ENCODE measurements at regions not wholly inside any gene's neighbourhood (a gene's known extent, or its start where the extent isn't known, plus 50 kb on each side); places are given as distances from the start of the nearest gene placed in this dataset.

GRCh38 chr7:10780400-10780747 is 193.3 kb upstream of the PHF14 start:
- WGBS, 2 experiments (ENCODE audit: extremely low coverage in 2 of 2, insufficient read length in 1 of 2), result 76% methylated on average over 3 of the region's 7 CpGs; no CpG with 5 or more reads in 1 of the 2 experiments

More at GRCh38 chr7:10780400-10780747, 193.3 kb upstream of the PHF14 start:
- in situ Hi-C loops (cut with MboI; ENCODE audit: low sequenced_read_pairs) (no loop called here), intact Hi-C loops (cut with micrococcal nuclease) (no loop called here), dilution Hi-C loops (cut with HindIII; ENCODE audit: low sequenced_read_pairs, unreplicated experiment) (no loop called here)
- Histone ChIP-seq H3K23ac (ENCODE audit: low read depth, low read length) (no peak overlapping the region), H3K27ac (ENCODE audit: insufficient read depth, low read length) (no peak overlapping the region), H3K27me3 (ENCODE audit: control insufficient read depth, insufficient read depth, low read length) (no peaks in the 10 kb centered on the region), H3K14ac (replicated peaks; ENCODE audit: low read depth, low read length) (no peak overlapping the region), H4K91ac (ENCODE audit: insufficient read depth, low read depth, low read length) (no peak overlapping the region), H3K18ac (ENCODE audit: low read depth, low read length) (no peak overlapping the region), H2BK5ac (ENCODE audit: low read depth, low read length, poor library complexity, severe bottlenecking) (no peak overlapping the region), H4K20me1 (ENCODE audit: insufficient read depth, low read length) (no peaks in the 10 kb centered on the region), H4K8ac (ENCODE audit: low read depth in 2 of 2, low read length in 2 of 2) (no peak overlapping the region), H3K9ac (ENCODE audit: low read depth, low read length) (no peak overlapping the region), H3K9me1 (ENCODE audit: insufficient read depth, low read length) (no peaks in the 10 kb centered on the region), H3K4me2 (ENCODE audit: low read depth, low read length) (no peak overlapping the region), H3K4ac (ENCODE audit: low read depth, low read length) (no peak overlapping the region), H3K9me3 (ENCODE audit: control insufficient read depth, insufficient read depth, low read length) (peaks cover 11% of the 10 kb centered on the region), H3K4me1 (ENCODE audit: control insufficient read depth, insufficient read depth, low read length) (no peaks in the 10 kb centered on the region), H2AK5ac (ENCODE audit: low read depth, low read length) (no peak overlapping the region), H2AFZ (replicated peaks; ENCODE audit: low read length, poor library complexity) (no peak overlapping the region), H2BK20ac (ENCODE audit: low read depth, low read length) (no peak overlapping the region), H3K56ac (ENCODE audit: extremely low read depth, insufficient read depth, low read length) (no peak overlapping the region), H3K79me1 (ENCODE audit: low read depth in 1 of 2, low read length in 2 of 2) (no peaks in the 10 kb centered on the region), H2AK9ac (replicated peaks; ENCODE audit: low read depth, low read length, poor library complexity) (no peak overlapping the region), H2BK15ac (ENCODE audit: low read depth, low read length) (no peak overlapping the region), H3K36me3 (ENCODE audit: control insufficient read depth, insufficient read depth, low read length) (no peaks in the 10 kb centered on the region), H3K4me3 (ENCODE audit: insufficient read depth, low read depth, low read length) (no peak overlapping the region), H2BK120ac (ENCODE audit: low read depth, low read length) (no peak overlapping the region), H4K5ac (ENCODE audit: low read depth, low read length) (no peak overlapping the region)
- CTCF ChIA-PET, result no interaction called here
- TF ChIP-seq CHD1 (IDR thresholded peaks at IDR 0.05; ENCODE audit: low read depth, low read length), result no peak
- TF ChIP-seq RFX5 (IDR thresholded peaks at IDR 0.05; ENCODE audit: low read depth, low read length), result no peak
- TF ChIP-seq MAZ (IDR thresholded peaks at IDR 0.05; ENCODE audit: borderline replicate concordance, low read depth, low read length), result no peak
- TF ChIP-seq CEBPB (IDR thresholded peaks at IDR 0.05; ENCODE audit: low read depth, low read length), result no peak
- TF ChIP-seq FOS (IDR thresholded peaks at IDR 0.05; ENCODE audit: low read depth, low read length), result no peak
- TF ChIP-seq BHLHE40 (IDR thresholded peaks at IDR 0.05; ENCODE audit: low read depth, low read length), result no peak
- TF ChIP-seq SMC3 (IDR thresholded peaks at IDR 0.05; ENCODE audit: low read depth, low read length), result no peak
- no peak for TF ChIP-seq USF2 (IDR thresholded peaks at IDR 0.05; ENCODE audit: low read depth, low read length)
- no peak for TF ChIP-seq CTCF (conservative IDR thresholded peaks at IDR 0.05; ENCODE audit: low read depth, low read length)
- no peak for TF ChIP-seq ELK1 (IDR thresholded peaks at IDR 0.05; ENCODE audit: borderline replicate concordance, low read depth, low read length)
- no peak for TF ChIP-seq RCOR1 (IDR thresholded peaks at IDR 0.05; ENCODE audit: insufficient replicate concordance, low read length)
- no peak for TF ChIP-seq RAD21 (IDR thresholded peaks at IDR 0.05; ENCODE audit: low read length)
- TF ChIP-seq POLR2A (IDR thresholded peaks at IDR 0.05; ENCODE audit: low read depth, low read length), result no peak
- no TSS peak for BruUV-seq (replicated peaks)
- POLR2A ChIA-PET (ENCODE audit: unreplicated experiment), result no interaction called here
- DNase-seq (no peak), ATAC-seq (ENCODE audit: low read depth) (no peak)

Data from IMR-90 (cell line).